B cell (primary cell): ENCODE measurements at regions not wholly inside any gene's neighbourhood (a gene's known extent, or its start where the extent isn't known, plus 50 kb on each side); places are given as distances from the start of the nearest gene placed in this dataset.

Experiments used
- ATAC-seq: fragments of 200-7000 bp; cut with Tn5 transposase; one replicate; pipeline ENCODE4 v1.10.0; 2021; ENCODE audit warnings: low read depth, mild to moderate bottlenecking, moderate number of reproducible peaks, moderate library complexity
- CTCF ChIA-PET: fragments of 350-600 bp; sonication (Branson Sonifier 250); formaldehyde crosslinking; loops from one replicate; lab custom pipeline; 2021; ENCODE audit warnings: antibody characterized with exemption, inconsistent platforms; lab: Charles Lee
- POLR2A ChIA-PET: fragments of 350-600 bp; sonication (Branson Sonifier 250); formaldehyde crosslinking; loops from one replicate; lab custom pipeline; 2021; ENCODE audit warnings: antibody characterized with exemption; lab: Charles Lee
- DNase-seq: peaks from one replicate; pipeline ENCODE4 v3.0.0; 2013
- H2AFZ ChIP-seq: 2 replicates; pipeline ENCODE4 v1.6.1; 2012; ENCODE audit warnings: mild to moderate bottlenecking, low read depth, low read length; ENCODE audit not compliant: insufficient read depth, poor library complexity, severe bottlenecking
- H3K27ac ChIP-seq, 2 donors: 1 replicate in 1 of 2; 2 replicates in 1 of 2; pipeline ENCODE4 v1.5.1; 2012 to 2013; ENCODE audit warnings: low read length in 2 of 2, mild to moderate bottlenecking in 2 of 2, moderate library complexity in 1 of 2
- H3K27me3 ChIP-seq, 4 experiments: fragments of 200-600 bp in 1 of 4; sonication (generic) in 1 of 4; replicated peaks in 1 of 4; 1 replicate in 2 of 4; 2 replicates in 2 of 4; pipeline versions ENCODE4 v1.6.1 to v1.7.0; 2013 to 2016; ENCODE audit warnings: low read length in 3 of 4, mild to moderate bottlenecking in 2 of 4, mixed read lengths in 1 of 4, moderate library complexity in 1 of 4; ENCODE audit not compliant: insufficient read depth in 4 of 4, control insufficient read depth in 3 of 4; ENCODE audit errors: control extremely low read depth in 1 of 4
- H3K36me3 ChIP-seq, 2 experiments: replicated peaks in 1 of 2; 1 replicate in 1 of 2; 2 replicates in 1 of 2; pipeline versions ENCODE4 v1.6.1 to v1.7.1; 2013; ENCODE audit warnings: low read length in 1 of 2; ENCODE audit not compliant: insufficient read depth in 2 of 2, control insufficient read depth in 1 of 2; ENCODE audit errors: control extremely low read depth in 1 of 2, extremely low read depth in 1 of 2
- H3K4me1 ChIP-seq, 2 donors: fragments of 200-600 bp in 1 of 2; sonication (generic) in 1 of 2; 1 replicate in 1 of 2; 2 replicates in 1 of 2; pipeline versions ENCODE4 v1.5.1 to v1.6.1; 2013 to 2017; ENCODE audit warnings: low read length in 2 of 2; ENCODE audit not compliant: control insufficient read depth in 2 of 2, insufficient read depth in 2 of 2
- H3K4me2 ChIP-seq: replicated peaks from 2 replicates; pipeline ENCODE3; 2012; ENCODE audit warnings: mild to moderate bottlenecking, low read depth, low read length; ENCODE audit not compliant: poor library complexity, severe bottlenecking
- H3K4me3 ChIP-seq, 5 experiments: fragments of 200-600 bp in 1 of 5; sonication (generic) in 1 of 5; 1 replicate in 3 of 5; 2 replicates in 2 of 5; pipeline versions ENCODE4 v1.5.1 to v1.7.0; 2011 to 2016; ENCODE audit warnings: low read length in 4 of 5, mild to moderate bottlenecking in 4 of 5, low read depth in 2 of 5, control low read depth in 1 of 5, moderate library complexity in 1 of 5; ENCODE audit not compliant: insufficient read depth in 1 of 5; ENCODE audit errors: control extremely low read depth in 1 of 5, extremely low read depth in 1 of 5
- H3K79me2 ChIP-seq: fragments of 200-600 bp; sonication (generic); one replicate; pipeline ENCODE4 v1.6.0; 2016; ENCODE audit warnings: low read length; ENCODE audit not compliant: control insufficient read depth, insufficient read depth
- H3K9ac ChIP-seq: fragments of 200-600 bp; sonication (generic); 2 replicates; pipeline ENCODE4 v1.6.1; 2017; ENCODE audit warnings: mild to moderate bottlenecking, low read length, moderate library complexity
- H3K9me3 ChIP-seq, 3 donors: one replicate each; pipeline versions ENCODE4 v1.6.1 to v1.7.1; 2013; ENCODE audit warnings: low read length in 2 of 3; ENCODE audit not compliant: control insufficient read depth in 2 of 3, insufficient read depth in 1 of 3; ENCODE audit errors: control extremely low read depth in 1 of 3
- H4K20me1 ChIP-seq: 2 replicates; pipeline ENCODE4 v1.6.0; 2012; ENCODE audit warnings: mild to moderate bottlenecking, low read length; ENCODE audit not compliant: insufficient read depth, control insufficient read depth, poor library complexity, severe bottlenecking
- H3K27ac Mint-ChIP-seq: one replicate; pipeline ENCODE4 v1.8.0; 2021; ENCODE audit warnings: mixed read lengths
- H3K27me3 Mint-ChIP-seq: one replicate; pipeline ENCODE4 v1.8.0; 2021; ENCODE audit warnings: mixed read lengths
- H3K4me1 Mint-ChIP-seq: one replicate; pipeline ENCODE4 v1.8.0; 2021; ENCODE audit warnings: mixed read lengths
- H3K4me3 Mint-ChIP-seq: one replicate; pipeline ENCODE4 v1.8.0; 2021; ENCODE audit warnings: mixed read lengths
- H3K9me3 Mint-ChIP-seq: one replicate; pipeline ENCODE4 v1.8.0; 2022; ENCODE audit warnings: mixed read lengths; ENCODE audit not compliant: insufficient read depth
- CTCF ChIP-seq: fragments of 200-600 bp; IDR thresholded peaks from one replicate; pipeline ENCODE4 v1.8.0; 2022; ENCODE audit warnings: antibody characterized with exemption, mild to moderate bottlenecking
- EZH2 ChIP-seq: IDR thresholded peaks from 2 replicates; pipeline ENCODE4 v1.6.1; 2012; ENCODE audit warnings: borderline replicate concordance, low read depth, mild to moderate bottlenecking, moderate library complexity, low read length; ENCODE audit not compliant: insufficient read depth, poor library complexity, severe bottlenecking
- WGBS: methylation state at CpG from one replicate; pipeline ENCODE4 v1.1.5; 2013; ENCODE audit warnings: missing lambda C conversion rate; ENCODE audit not compliant: insufficient coverage; 5-methylcytosine and 5-hydroxymethylcytosine counted together
- intact Hi-C: fragments of 100-400 bp; cut with micrococcal nuclease; formaldehyde crosslinking; loops from one replicate; pipeline ENCODE4 v1.10.0; 2022

GRCh38 chr1:224520808-224521207 is 86.2 kb upstream of the WDR26 start:
- Histone ChIP-seq H4K20me1 (no peaks in the 10 kb centered on the region), H3K4me1 (no peaks in the 10 kb centered on the region), H3K9me3 (peaks cover 0 to 3% (median 0%) of the 10 kb centered on the region in 3 donors), H3K27me3 (no peaks in the 10 kb centered on the region), H3K27ac (no peak overlapping the region), H3K36me3 (no peaks in the 10 kb centered on the region), H3K4me2 (no peak overlapping the region), H3K4me3 (no peak overlapping the region), H2AFZ (no peak overlapping the region), H3K9ac (no peak overlapping the region), H3K79me2 (no peaks in the 10 kb centered on the region)
- DNase-seq (no peak), ATAC-seq (no peak)
- no peak for TF ChIP-seq EZH2
- no peak for TF ChIP-seq CTCF
- Mint-ChIP-seq H3K27me3 (peaks cover 6% of the 10 kb centered on the region), H3K4me3 (no peak overlapping the region), H3K27ac (no peak overlapping the region), H3K9me3 (no peaks in the 10 kb centered on the region), H3K4me1 (no peaks in the 10 kb centered on the region)
- POLR2A ChIA-PET = no interaction called here
- intact Hi-C loops = no loop called here
- no CpG with 5 or more reads among the region's 4 CpGs for WGBS
- CTCF ChIA-PET = no interaction called here

GRCh38 chr1:224521904-224522734 is 87.5 kb upstream of the WDR26 start:
- no peak for DNase-seq
- no peak for TF ChIP-seq CTCF
- TF ChIP-seq EZH2 = no peak
- H2AFZ ChIP-seq = no peak overlapping the region
- no peak overlapping the region for H3K9ac ChIP-seq
- no peak overlapping the region for H3K4me2 ChIP-seq
- peaks cover 6% of the 10 kb centered on the region for H3K27me3 Mint-ChIP-seq
- no peaks in the 10 kb centered on the region for H3K4me1 Mint-ChIP-seq
- H3K27me3 ChIP-seq = no peaks in the 10 kb centered on the region
- no peaks in the 10 kb centered on the region for H3K9me3 Mint-ChIP-seq
- H3K9me3 ChIP-seq = peaks cover 0 to 3% (median 0%) of the 10 kb centered on the region in 3 donors
- no peak overlapping the region for H3K27ac Mint-ChIP-seq
- H3K4me3 ChIP-seq = no peak overlapping the region
- no peak overlapping the region for H3K27ac ChIP-seq
- no peaks in the 10 kb centered on the region for H3K36me3 ChIP-seq
- no peaks in the 10 kb centered on the region for H3K4me1 ChIP-seq
- H3K4me3 Mint-ChIP-seq = no peak overlapping the region
- H4K20me1 ChIP-seq = no peaks in the 10 kb centered on the region
- WGBS = 100% methylated on average over 1 of the region's 3 CpGs
- intact Hi-C loops = no loop called here
- H3K79me2 ChIP-seq = no peaks in the 10 kb centered on the region
- POLR2A ChIA-PET = no interaction called here
- no peak for ATAC-seq
- CTCF ChIA-PET = interaction anchor here (1.5 kb wide), 1 partner anchor 9 kb away, joined by 3 read pairs; no protein-coding TSS in a partner anchor
